PC-9 (cell line): ENCODE measurements at regions not wholly inside any gene's neighbourhood (a gene's known extent, or its start where the extent isn't known, plus 50 kb on each side); places are given as distances from the start of the nearest gene placed in this dataset.

Experiments used
- BruUV-seq: library from RNA; stranded (reverse); fragments of 400-500 nt; replicated peaks from 2 replicates; lab custom pipeline; 2021; lab: Mats Ljungman, UMichigan
- CTCF ChIA-PET: fragments of 300-600 bp; sonication (Branson Sonifier 250); formaldehyde crosslinking; loops from one replicate; lab custom pipeline; 2022; ENCODE audit warnings: antibody characterized with exemption; lab: Charles Lee
- POLR2A ChIA-PET: fragments of 300-600 bp; sonication (Branson Sonifier 250); formaldehyde crosslinking; loops from one replicate; lab custom pipeline; 2022; ENCODE audit warnings: antibody characterized with exemption; ENCODE audit not compliant: unreplicated experiment; lab: Charles Lee
- DNase-seq, 2 experiments: peaks; one replicate each; pipeline versions ENCODE4 v3.0.0 to v3.0.0-alpha.2; 2015 to 2022; ENCODE audit warnings: mixed read lengths in 1 of 2
- H2AFZ ChIP-seq: fragments of 200-600 bp; sonication (generic); 2 replicates; pipeline ENCODE4 v1.8.1; 2017; ENCODE audit warnings: antibody characterized with exemption
- H3F3A ChIP-seq: fragments of 200-600 bp; sonication (generic); 2 replicates; pipeline ENCODE4 v1.8.1; 2017; ENCODE audit warnings: antibody characterized with exemption, mild to moderate bottlenecking, low read depth; ENCODE audit not compliant: insufficient read depth
- H3K27ac ChIP-seq: fragments of 200-600 bp; sonication (generic); 2 replicates; pipeline ENCODE4 v1.6.1; 2016; ENCODE audit warnings: mixed run types
- H3K27me3 ChIP-seq: fragments of 200-600 bp; sonication (generic); 2 replicates; pipeline ENCODE4 v1.6.1; 2016; ENCODE audit warnings: low read depth, mixed run types; ENCODE audit not compliant: insufficient read depth
- H3K36me3 ChIP-seq: fragments of 200-600 bp; sonication (generic); 2 replicates; pipeline ENCODE4 v1.6.1; 2016; ENCODE audit warnings: low read depth, mixed run types
- H3K4me1 ChIP-seq: fragments of 200-600 bp; sonication (generic); replicated peaks from 2 replicates; pipeline ENCODE4 v1.6.1; 2016; ENCODE audit warnings: mixed run types; ENCODE audit not compliant: insufficient read depth
- H3K4me2 ChIP-seq: fragments of 200-600 bp; sonication (generic); 2 replicates; pipeline ENCODE4 v1.6.1; 2017; ENCODE audit warnings: mixed run types
- H3K4me3 ChIP-seq: fragments of 200-600 bp; sonication (generic); 2 replicates; pipeline ENCODE4 v1.6.1; 2016; ENCODE audit warnings: mixed run types
- H3K79me2 ChIP-seq: fragments of 200-600 bp; sonication (generic); 2 replicates; pipeline ENCODE4 v1.6.1; 2017; ENCODE audit warnings: low read depth, mixed run types
- H3K9me2 ChIP-seq: fragments of 200-600 bp; sonication (generic); 2 replicates; pipeline ENCODE4 v1.8.1; 2017; ENCODE audit warnings: mild to moderate bottlenecking; ENCODE audit not compliant: insufficient read depth
- H3K9me3 ChIP-seq: fragments of 200-600 bp; sonication (generic); 2 replicates; pipeline ENCODE4 v1.8.1; 2016; ENCODE audit warnings: low read depth; ENCODE audit not compliant: insufficient read depth
- H4K20me1 ChIP-seq: fragments of 200-600 bp; sonication (generic); 2 replicates; pipeline ENCODE4 v1.8.1; 2017; ENCODE audit not compliant: insufficient read depth
- CTCF ChIP-seq: fragments of 200-600 bp; sonication (generic); conservative IDR thresholded peaks from 2 replicates; pipeline ENCODE4 v1.6.1; 2017; ENCODE audit warnings: mixed run types, antibody characterized with exemption, mild to moderate bottlenecking, moderate library complexity
- EZH2 ChIP-seq: fragments of 200-600 bp; sonication (generic); IDR thresholded peaks from 2 replicates; pipeline ENCODE4 v1.8.0; 2017; ENCODE audit warnings: antibody characterized with exemption, low read depth
- intact Hi-C: fragments of 100-400 bp; cut with micrococcal nuclease; formaldehyde crosslinking; loops from one replicate; pipeline ENCODE4 v1.10.0; 2022; ENCODE audit not compliant: unreplicated experiment

GRCh38 chr18:51789871-51790270 is 550.1 kb upstream of the DCC start:
- H3K4me3 ChIP-seq, result no peak overlapping the region
- H3K27ac ChIP-seq, result no peak overlapping the region
- no peaks in the 10 kb centered on the region for H3F3A ChIP-seq
- no TSS peak for BruUV-seq
- H3K4me1 ChIP-seq, result no peaks in the 10 kb centered on the region
- CTCF ChIA-PET, result no interaction called here
- H4K20me1 ChIP-seq, result no peaks in the 10 kb centered on the region
- no peaks in the 10 kb centered on the region for H3K9me3 ChIP-seq
- POLR2A ChIA-PET, result no interaction called here
- no peak overlapping the region for H2AFZ ChIP-seq
- H3K27me3 ChIP-seq, result no peaks in the 10 kb centered on the region
- no peak overlapping the region for H3K4me2 ChIP-seq
- no peak for DNase-seq
- H3K9me2 ChIP-seq, result no peaks in the 10 kb centered on the region
- H3K79me2 ChIP-seq, result no peaks in the 10 kb centered on the region
- intact Hi-C loops, result no loop called here
- TF ChIP-seq CTCF (no peak), EZH2 (no peak)
- H3K36me3 ChIP-seq, result no peaks in the 10 kb centered on the region

GRCh38 chr18:51801514-51801913 is 538.5 kb upstream of the DCC start:
- DNase-seq, result no peak
- H3K4me1 ChIP-seq, result no peaks in the 10 kb centered on the region
- intact Hi-C loops, result no loop called here
- no peak overlapping the region for H2AFZ ChIP-seq
- no peak overlapping the region for H3K27ac ChIP-seq
- POLR2A ChIA-PET, result no interaction called here
- no peaks in the 10 kb centered on the region for H3K36me3 ChIP-seq
- no peak overlapping the region for H3K4me3 ChIP-seq
- H3K9me2 ChIP-seq, result no peaks in the 10 kb centered on the region
- H3K4me2 ChIP-seq, result no peak overlapping the region
- TF ChIP-seq CTCF, result no peak
- no peak for TF ChIP-seq EZH2
- CTCF ChIA-PET, result no interaction called here
- H3K9me3 ChIP-seq, result no peaks in the 10 kb centered on the region
- H3K79me2 ChIP-seq, result no peaks in the 10 kb centered on the region
- no peaks in the 10 kb centered on the region for H4K20me1 ChIP-seq
- H3K27me3 ChIP-seq, result no peaks in the 10 kb centered on the region
- H3F3A ChIP-seq, result no peaks in the 10 kb centered on the region
- BruUV-seq, result no TSS peak

GRCh38 chr18:51802569-51803428 is 537.2 kb upstream of the DCC start:
- no TSS peak for BruUV-seq
- H3K4me2 ChIP-seq, result no peak overlapping the region
- DNase-seq, result no peak
- intact Hi-C loops, result no loop called here
- H3K27ac ChIP-seq, result no peak overlapping the region
- H3K4me1 ChIP-seq, result no peaks in the 10 kb centered on the region
- no peaks in the 10 kb centered on the region for H3K27me3 ChIP-seq
- no peaks in the 10 kb centered on the region for H3K9me3 ChIP-seq
- no peak overlapping the region for H3K4me3 ChIP-seq
- no peaks in the 10 kb centered on the region for H3K79me2 ChIP-seq
- H3K9me2 ChIP-seq, result no peaks in the 10 kb centered on the region
- TF ChIP-seq EZH2, result no peak
- no peak for TF ChIP-seq CTCF
- ChIA-PET POLR2A (no interaction called here), CTCF (no interaction called here)
- no peak overlapping the region for H2AFZ ChIP-seq
- no peaks in the 10 kb centered on the region for H4K20me1 ChIP-seq
- H3F3A ChIP-seq, result no peaks in the 10 kb centered on the region
- H3K36me3 ChIP-seq, result no peaks in the 10 kb centered on the region
